HepG2 (cell line): ENCODE measurements at regions not wholly inside any gene's neighbourhood (a gene's known extent, or its start where the extent isn't known, plus 50 kb on each side); places are given as distances from the start of the nearest gene placed in this dataset.

Experiments used
- CSRNP2 ChIP-seq: sonication (generic); formaldehyde crosslinking; conservative IDR thresholded peaks from 2 replicates; pipeline ENCODE4 v1.8.0; 2022; ENCODE audit warnings: low read depth, missing genetic modification reagents
- CTCF ChIP-seq: sonication (generic); formaldehyde crosslinking; IDR thresholded peaks from 2 replicates; pipeline ENCODE4 v1.5.0; 2020; ENCODE audit warnings: mild to moderate bottlenecking, missing genetic modification reagents, moderate library complexity
- IRF2 ChIP-seq: IDR thresholded peaks from 2 replicates; pipeline ENCODE4 v1.6.1; 2018; ENCODE audit warnings: missing genetic modification reagents, missing compliant biosample characterization
- RFX5 ChIP-seq: IDR thresholded peaks from 2 replicates; pipeline ENCODE4 v1.6.1; 2011; ENCODE audit warnings: low read depth, low read length, improper control_type of control experiment
- TAF1 ChIP-seq: sonication (generic); formaldehyde crosslinking; IDR thresholded peaks from 2 replicates; pipeline ENCODE4 v1.4.0; 2020; ENCODE audit warnings: missing genetic modification reagents

GRCh38 chr13:83372786-83373185 is 509.5 kb downstream of the SLITRK1 start:
- TF ChIP-seq CSRNP2 (no peak), IRF2 (no peak), CTCF (CRISPR knock-in tag) (no peak), TAF1 (no peak), RFX5 (no peak)
